ENCODE measurements at regions not wholly inside any gene's neighbourhood (a gene's known extent, or its start where the extent isn't known, plus 50 kb on each side); places are given as distances from the start of the nearest gene placed in this dataset.

- Histone ChIP-seq H3K27me3 (ENCODE audit: insufficient read depth, low read depth) (no peaks in the 10 kb centered on the region), H3K4me2 (no peak overlapping the region), H2AFZ (ENCODE audit: low read depth) (no peak overlapping the region), H3K79me2 (ENCODE audit: insufficient read depth, low read depth) (no peaks in the 10 kb centered on the region), H3K9ac (no peak overlapping the region), H3K36me3 (ENCODE audit: insufficient read depth) (no peaks in the 10 kb centered on the region), H3K4me3 (IDR thresholded peaks at IDR 0.05; ENCODE audit: insufficient read depth, low read depth, low read length) (no peak overlapping the region), H4K20me1 (ENCODE audit: insufficient read depth) (no peaks in the 10 kb centered on the region), H3K4me1 (ENCODE audit: low read depth, poor library complexity, severe bottlenecking) (no peaks in the 10 kb centered on the region), H3K27ac (no peak overlapping the region)
- TF ChIP-seq CTCF (conservative IDR thresholded peaks at IDR 0.05; ENCODE audit: low read depth, low read length) = no peak
Measured at GRCh38 chr7:53690411-53690810, 655.0 kb downstream of the POM121L12 start.

- Histone ChIP-seq H3K9ac (no peak overlapping the region), H3K27ac (no peak overlapping the region), H3K4me1 (ENCODE audit: low read depth, poor library complexity, severe bottlenecking) (no peaks in the 10 kb centered on the region), H4K20me1 (ENCODE audit: insufficient read depth) (no peaks in the 10 kb centered on the region), H3K36me3 (ENCODE audit: insufficient read depth) (no peaks in the 10 kb centered on the region), H3K27me3 (ENCODE audit: insufficient read depth, low read depth) (no peaks in the 10 kb centered on the region), H2AFZ (ENCODE audit: low read depth) (no peak overlapping the region), H3K4me2 (no peak overlapping the region), H3K79me2 (ENCODE audit: insufficient read depth, low read depth) (no peaks in the 10 kb centered on the region), H3K4me3 (IDR thresholded peaks at IDR 0.05; ENCODE audit: insufficient read depth, low read depth, low read length) (no peak overlapping the region)
- no peak for TF ChIP-seq CTCF (conservative IDR thresholded peaks at IDR 0.05; ENCODE audit: low read depth, low read length)
Measured at GRCh38 chr7:53697913-53698312, 662.5 kb downstream of the POM121L12 start.

- Histone ChIP-seq H3K36me3 (ENCODE audit: insufficient read depth) (no peaks in the 10 kb centered on the region), H2AFZ (ENCODE audit: low read depth) (no peak overlapping the region), H3K27ac (no peak overlapping the region), H3K4me1 (ENCODE audit: low read depth, poor library complexity, severe bottlenecking) (no peaks in the 10 kb centered on the region), H3K4me2 (no peak overlapping the region), H3K27me3 (ENCODE audit: insufficient read depth, low read depth) (no peaks in the 10 kb centered on the region), H4K20me1 (ENCODE audit: insufficient read depth) (no peaks in the 10 kb centered on the region), H3K79me2 (ENCODE audit: insufficient read depth, low read depth) (no peaks in the 10 kb centered on the region), H3K4me3 (IDR thresholded peaks at IDR 0.05; ENCODE audit: insufficient read depth, low read depth, low read length) (no peak overlapping the region), H3K9ac (no peak overlapping the region)
- TF ChIP-seq CTCF (conservative IDR thresholded peaks at IDR 0.05; ENCODE audit: low read depth, low read length) = no peak
Measured at GRCh38 chr7:53699215-53699837, 663.9 kb downstream of the POM121L12 start.

- no peak for TF ChIP-seq CTCF (conservative IDR thresholded peaks at IDR 0.05; ENCODE audit: low read depth, low read length)
- H2AFZ ChIP-seq (ENCODE audit: low read depth) = no peak overlapping the region
- H3K27me3 ChIP-seq (ENCODE audit: insufficient read depth, low read depth) = no peaks in the 10 kb centered on the region
- H3K9ac ChIP-seq = no peak overlapping the region
- no peaks in the 10 kb centered on the region for H3K79me2 ChIP-seq (ENCODE audit: insufficient read depth, low read depth)
- H3K4me3 ChIP-seq (IDR thresholded peaks at IDR 0.05; ENCODE audit: insufficient read depth, low read depth, low read length) = no peak overlapping the region
- no peaks in the 10 kb centered on the region for H4K20me1 ChIP-seq (ENCODE audit: insufficient read depth)
- H3K4me2 ChIP-seq = no peak overlapping the region
- no peak overlapping the region for H3K27ac ChIP-seq
- H3K36me3 ChIP-seq (ENCODE audit: insufficient read depth) = no peaks in the 10 kb centered on the region
- H3K4me1 ChIP-seq (ENCODE audit: low read depth, poor library complexity, severe bottlenecking) = no peaks in the 10 kb centered on the region
Measured at GRCh38 chr7:53719122-53719521, 683.7 kb downstream of the POM121L12 start.

All from KMS-11 (cell line).